ENCODE measurements at regions not wholly inside any gene's neighbourhood (a gene's known extent, or its start where the extent isn't known, plus 50 kb on each side); places are given as distances from the start of the nearest gene placed in this dataset.

DNA sequence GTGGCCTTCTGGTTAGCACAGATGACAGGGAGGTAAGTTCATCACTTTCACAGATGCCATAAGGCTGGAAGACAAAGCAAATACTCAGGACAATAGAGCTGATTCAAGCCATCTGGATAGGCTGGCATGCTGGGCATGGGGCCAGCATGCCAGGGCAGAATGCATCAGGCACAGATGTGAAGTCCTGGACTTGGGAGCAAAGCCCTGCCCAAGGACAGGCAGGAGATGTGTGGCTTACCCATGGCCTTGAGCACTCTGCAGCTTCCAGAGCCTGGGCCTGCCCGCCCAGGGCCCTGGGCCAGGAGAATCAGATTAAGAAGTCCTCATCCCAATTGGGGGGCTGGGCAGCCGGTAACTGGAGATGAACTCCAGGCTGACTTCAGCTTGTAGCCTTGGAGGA is 135.7 kb upstream of the ZC3H12A start:
- no peak for TF ChIP-seq CTCF (IDR thresholded peaks at IDR 0.05; ENCODE audit: low read length)
- TF ChIP-seq EZH2phosphoT487 (IDR thresholded peaks at IDR 0.05; ENCODE audit: low read length): no peak
- TF ChIP-seq EZH2 (optimal IDR thresholded peaks at IDR 0.05; ENCODE audit: low read depth, low read length): no peak

All from MM.1S (cell line).